Heart left ventricle (tissue), 13 donors: ENCODE measurements at regions not wholly inside any gene's neighbourhood (a gene's known extent, or its start where the extent isn't known, plus 50 kb on each side); places are given as distances from the start of the nearest gene placed in this dataset.

ENCODE experiments used
- CTCF ChIP-seq, 12 donors: fragments of 200-600 bp; sonication (generic) in 4 of 12; IDR thresholded peaks; one replicate each; pipeline versions ENCODE4 v1.5.0 to v1.8.0; 2018 to 2022; ENCODE audit warnings: antibody characterized with exemption in 12 of 12, mild to moderate bottlenecking in 5 of 12
- POLR2A ChIP-seq, 2 donors: fragments of 450-650 bp; IDR thresholded peaks; one replicate each; pipeline ENCODE4 v1.6.1; 2017; ENCODE audit warnings: antibody characterized with exemption in 2 of 2, mild to moderate bottlenecking in 2 of 2, moderate library complexity in 2 of 2
- donor health status: ischemic (EF 13 %, LVEDD 7.1; RV severe dilation, severe dysfunction).
- donor health status: DM: no; HTN: yes; CAD: no.
- donor health status: DM: no; HTN: no; CAD: no.
- donor health status: ischemic (EF 25% LVEDD 6.9; RV normal size, moderate dysfunction).
- donor health status: ischemic (EF 25% LVEDD 5.7; RV mildly dilated, moderate dysfunction).
- donor health status: ischemic (EF 35%, LVEDD 5.7; RV mildly dilated, moderate dysfunction).
- donor health status: nonischemic (EF 11% LVEDD 7.7; RV severe dilation, severe dysfunction).
- donor health status: DM: yes; HTN: yes; CAD: no.
- donor health status: PGD.
- donor health status: ischemic (EF 29% LVEDD 5.4; RV normal size, mild dysfunction).
- donor health status: nonischemic (EF 23%, LVEDD 6.1; RV moderate dilation, normal function).

GRCh38 chr13:77820431-77821149 lies 98.0 kb downstream of the EDNRB start:
- TF ChIP-seq CTCF (IDR thresholded peaks at IDR 0.05) (peak in 3 of 12 donors; percentile 8 to 23 (median 18)), POLR2A (IDR thresholded peaks at IDR 0.05) (no peak)
